IMR-90 (cell line): ENCODE measurements at regions not wholly inside any gene's neighbourhood (a gene's known extent, or its start where the extent isn't known, plus 50 kb on each side); places are given as distances from the start of the nearest gene placed in this dataset.

Experiments
- ATAC-seq: fragments of 200-7000 bp; cut with Tn5 transposase; 2 replicates; pipeline ENCODE4 v1.9.1; 2020; ENCODE audit warnings: low read depth, mild to moderate bottlenecking, moderate library complexity
- BruUV-seq: library from RNA; stranded (reverse); fragments of 400-500 nt; replicated peaks from 2 replicates; lab custom pipeline; 2021; lab: Mats Ljungman, UMichigan
- CTCF ChIA-PET: fragments of 300-600 bp; formaldehyde crosslinking; extraction: SDS; loops from one replicate; lab custom pipeline; 2021; ENCODE audit warnings: antibody characterized with exemption; lab: Yijun Ruan, JAX
- POLR2A ChIA-PET: fragments of 300-600 bp; sonication (Branson Sonifier 250); formaldehyde crosslinking; loops from one replicate; lab custom pipeline; 2022; ENCODE audit warnings: antibody characterized with exemption; ENCODE audit not compliant: unreplicated experiment; lab: Charles Lee
- DNase-seq: peaks from one replicate; pipeline ENCODE4 v3.0.0; 2013
- H2AFZ ChIP-seq: replicated peaks from 2 replicates; pipeline ENCODE3; 2013; ENCODE audit warnings: low read length, mild to moderate bottlenecking; ENCODE audit not compliant: poor library complexity
- H2AK5ac ChIP-seq: 2 replicates; pipeline ENCODE4 v1.6.1; 2013; ENCODE audit warnings: low read depth, low read length, inconsistent platforms
- H2AK9ac ChIP-seq: replicated peaks from 2 replicates; pipeline ENCODE3; 2013; ENCODE audit warnings: mild to moderate bottlenecking, low read depth, low read length, moderate library complexity; ENCODE audit not compliant: poor library complexity
- H2BK120ac ChIP-seq: 2 replicates; pipeline ENCODE4 v1.6.1; 2013; ENCODE audit warnings: low read depth, low read length, inconsistent platforms
- H2BK15ac ChIP-seq: 3 replicates; pipeline ENCODE4 v1.6.1; 2013; ENCODE audit warnings: low read depth, low read length, inconsistent platforms
- H2BK20ac ChIP-seq: 2 replicates; pipeline ENCODE4 v1.6.1; 2013; ENCODE audit warnings: low read depth, mild to moderate bottlenecking, inconsistent platforms, low read length, moderate library complexity
- H2BK5ac ChIP-seq: 2 replicates; pipeline ENCODE4 v1.6.1; 2013; ENCODE audit warnings: mild to moderate bottlenecking, low read depth, low read length, inconsistent platforms; ENCODE audit not compliant: poor library complexity, severe bottlenecking
- H3K14ac ChIP-seq: replicated peaks from 2 replicates; pipeline ENCODE4 v1.6.1; 2013; ENCODE audit warnings: low read depth, low read length, inconsistent platforms
- H3K18ac ChIP-seq: 2 replicates; pipeline ENCODE4 v1.6.1; 2013; ENCODE audit warnings: low read depth, low read length, control low read depth
- H3K23ac ChIP-seq: 2 replicates; pipeline ENCODE4 v1.6.1; 2013; ENCODE audit warnings: low read depth, low read length, inconsistent platforms
- H3K27ac ChIP-seq: 2 replicates; pipeline ENCODE4 v1.5.1; 2013; ENCODE audit warnings: mild to moderate bottlenecking, control low read depth, low read length; ENCODE audit not compliant: insufficient read depth
- H3K27me3 ChIP-seq: 2 replicates; pipeline ENCODE4 v1.6.1; 2013; ENCODE audit warnings: low read length; ENCODE audit not compliant: control insufficient read depth, insufficient read depth
- H3K36me3 ChIP-seq: 2 replicates; pipeline ENCODE4 v1.6.1; 2013; ENCODE audit warnings: low read length, mixed read lengths; ENCODE audit not compliant: control insufficient read depth, insufficient read depth
- H3K4ac ChIP-seq: 2 replicates; pipeline ENCODE4 v1.6.1; 2013; ENCODE audit warnings: low read depth, low read length, inconsistent platforms
- H3K4me1 ChIP-seq: 2 replicates; pipeline ENCODE4 v1.6.1; 2013; ENCODE audit warnings: low read length, mixed read lengths; ENCODE audit not compliant: control insufficient read depth, insufficient read depth
- H3K4me2 ChIP-seq: 2 replicates; pipeline ENCODE4 v1.6.1; 2013; ENCODE audit warnings: low read depth, mild to moderate bottlenecking, control low read depth, low read length, moderate library complexity
- H3K4me3 ChIP-seq: 2 replicates; pipeline ENCODE4 v1.5.1; 2013; ENCODE audit warnings: low read depth, mild to moderate bottlenecking, control low read depth, low read length, moderate library complexity; ENCODE audit not compliant: insufficient read depth
- H3K56ac ChIP-seq: 2 replicates; pipeline ENCODE4 v1.6.1; 2013; ENCODE audit warnings: low read length, inconsistent platforms; ENCODE audit not compliant: insufficient read depth; ENCODE audit errors: extremely low read depth
- H3K79me1 ChIP-seq, 2 experiments: 2 replicates each; pipeline ENCODE4 v1.6.1; 2013; ENCODE audit warnings: low read length in 2 of 2, inconsistent platforms in 1 of 2, low read depth in 1 of 2
- H3K9ac ChIP-seq: 2 replicates; pipeline ENCODE4 v1.6.1; 2013; ENCODE audit warnings: low read depth, low read length, control low read depth
- H3K9me1 ChIP-seq: 2 replicates; pipeline ENCODE4 v1.6.1; 2013; ENCODE audit warnings: low read length, inconsistent platforms; ENCODE audit not compliant: insufficient read depth
- H3K9me3 ChIP-seq: 2 replicates; pipeline ENCODE4 v1.6.1; 2013; ENCODE audit warnings: low read length; ENCODE audit not compliant: control insufficient read depth, insufficient read depth
- H4K20me1 ChIP-seq: 2 replicates; pipeline ENCODE4 v1.6.1; 2013; ENCODE audit warnings: low read length, inconsistent platforms; ENCODE audit not compliant: insufficient read depth
- H4K5ac ChIP-seq: 2 replicates; pipeline ENCODE4 v1.6.1; 2013; ENCODE audit warnings: mild to moderate bottlenecking, low read depth, low read length, control low read depth
- H4K8ac ChIP-seq, 2 experiments: 2 replicates each; pipeline ENCODE4 v1.6.1; 2013; ENCODE audit warnings: low read depth in 2 of 2, low read length in 2 of 2, control low read depth in 1 of 2, inconsistent platforms in 1 of 2
- H4K91ac ChIP-seq: 2 replicates; pipeline ENCODE4 v1.6.1; 2013; ENCODE audit warnings: low read depth, low read length, inconsistent platforms; ENCODE audit not compliant: insufficient read depth
- CEBPB ChIP-seq: IDR thresholded peaks from 2 replicates; pipeline ENCODE4 v1.6.1; 2012; ENCODE audit warnings: low read depth, low read length, improper control_type of control experiment
- MAZ ChIP-seq: IDR thresholded peaks from 2 replicates; pipeline ENCODE4 v1.6.1; 2012; ENCODE audit warnings: low read depth, mild to moderate bottlenecking, low read length, improper control_type of control experiment, moderate library complexity, borderline replicate concordance
- RAD21 ChIP-seq: IDR thresholded peaks from 2 replicates; pipeline ENCODE4 v1.6.1; 2012; ENCODE audit warnings: low read length, improper control_type of control experiment
- RFX5 ChIP-seq: IDR thresholded peaks from 2 replicates; pipeline ENCODE4 v1.8.0; 2012; ENCODE audit warnings: low read depth, mild to moderate bottlenecking, low read length, moderate library complexity
- USF2 ChIP-seq: fragments of 150-350 bp; IDR thresholded peaks from 2 replicates; pipeline ENCODE4 v1.6.1; 2017; ENCODE audit warnings: mild to moderate bottlenecking, antibody characterized with exemption, low read length, low read depth
- dilution Hi-C: fragments of 300-500 bp; cut with HindIII; formaldehyde crosslinking; loops from one replicate; pipeline ENCODE4 v1.14.3; 2018; ENCODE audit warnings: low sequenced_read_pairs; ENCODE audit not compliant: unreplicated experiment
- in situ Hi-C: fragments of 300-500 bp; cut with MboI; formaldehyde crosslinking; loops from 3 replicates; pipeline ENCODE4 v1.14.3; 2019; ENCODE audit warnings: low sequenced_read_pairs, inconsistent platforms, mixed read lengths
- intact Hi-C: fragments of 100-400 bp; cut with micrococcal nuclease; formaldehyde crosslinking; loops from 2 replicates; pipeline ENCODE4 v1.10.0; 2022

DNA sequence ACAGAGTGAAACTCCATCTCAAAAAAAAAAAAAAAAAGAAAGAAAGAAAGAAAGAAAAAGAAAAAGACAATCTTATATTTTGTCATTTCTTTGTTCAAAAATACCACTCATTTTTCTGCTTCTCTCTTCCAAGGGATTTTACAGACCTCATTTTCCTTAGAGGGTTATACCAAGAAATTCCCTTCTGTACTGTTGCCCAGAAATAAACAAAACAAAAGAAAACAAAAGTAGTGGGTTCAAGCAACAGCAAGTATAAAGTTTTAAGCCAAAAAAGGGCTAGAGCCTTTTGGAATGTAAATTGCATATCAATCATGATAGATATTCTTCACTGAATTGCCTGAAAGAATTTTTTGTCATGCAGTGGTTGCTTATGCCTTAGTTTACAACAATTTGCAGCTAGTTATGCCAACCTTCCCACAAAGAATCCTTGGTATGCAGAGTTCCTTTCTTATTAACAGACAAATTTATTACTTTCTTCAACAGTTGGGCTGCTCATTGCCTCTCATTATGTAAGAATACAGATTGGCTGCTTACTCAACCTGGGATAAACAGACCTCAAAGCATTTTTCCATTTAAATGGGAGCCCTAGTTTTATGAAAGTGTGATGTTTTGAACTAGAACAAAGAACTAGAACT lies 129.1 kb upstream of the PPFIA2 start:
- no peaks in the 10 kb centered on the region for H3K79me1 ChIP-seq
- no peak overlapping the region for H3K4me3 ChIP-seq
- H3K4me2 ChIP-seq: no peak overlapping the region
- H2AK5ac ChIP-seq: no peak overlapping the region
- intact Hi-C loops: no loop called here
- H2BK120ac ChIP-seq: no peak overlapping the region
- no peak overlapping the region for H4K8ac ChIP-seq
- no peak overlapping the region for H3K9ac ChIP-seq
- no peak overlapping the region for H3K14ac ChIP-seq
- H2BK15ac ChIP-seq: no peak overlapping the region
- DNase-seq: no peak
- no peak overlapping the region for H3K23ac ChIP-seq
- H2AK9ac ChIP-seq: no peak overlapping the region
- no peaks in the 10 kb centered on the region for H4K20me1 ChIP-seq
- dilution Hi-C loops: no loop called here
- H3K4me1 ChIP-seq: no peaks in the 10 kb centered on the region
- no peak for TF ChIP-seq MAZ
- no peak for TF ChIP-seq CEBPB
- TF ChIP-seq USF2: no peak
- TF ChIP-seq RFX5: no peak
- no peak for TF ChIP-seq RAD21
- H3K56ac ChIP-seq: no peak overlapping the region
- H3K27me3 ChIP-seq: no peaks in the 10 kb centered on the region
- no peak overlapping the region for H4K5ac ChIP-seq
- H3K27ac ChIP-seq: no peak overlapping the region
- H3K9me3 ChIP-seq: peaks cover 5% of the 10 kb centered on the region
- no peaks in the 10 kb centered on the region for H3K9me1 ChIP-seq
- no peaks in the 10 kb centered on the region for H3K36me3 ChIP-seq
- no peak overlapping the region for H2BK5ac ChIP-seq
- in situ Hi-C loops: no loop called here
- BruUV-seq: no TSS peak
- H3K18ac ChIP-seq: no peak overlapping the region
- no peak overlapping the region for H3K4ac ChIP-seq
- no peak for ATAC-seq
- ChIA-PET POLR2A (no interaction called here), CTCF (no interaction called here)
- no peak overlapping the region for H2AFZ ChIP-seq
- no peak overlapping the region for H4K91ac ChIP-seq
- H2BK20ac ChIP-seq: no peak overlapping the region
